Endothelial cell of umbilical vein (primary cell): ENCODE measurements at regions not wholly inside any gene's neighbourhood (a gene's known extent, or its start where the extent isn't known, plus 50 kb on each side); places are given as distances from the start of the nearest gene placed in this dataset.

Experiments
- BruUV-seq: library from RNA; stranded (reverse); fragments of 400-500 nt; replicated peaks from 2 replicates; lab custom pipeline; 2021; lab: Mats Ljungman, UMichigan
- CTCF ChIA-PET: fragments of 300-600, 350-600 bp; sonication (Branson Sonifier 250); formaldehyde crosslinking; loops from one replicate; lab custom pipeline; 2021; ENCODE audit warnings: antibody characterized with exemption, inconsistent platforms; lab: Charles Lee
- POLR2A ChIA-PET: fragments of 300-600, 350-600 bp; sonication (Branson Sonifier 250); formaldehyde crosslinking; loops from one replicate; lab custom pipeline; 2021; ENCODE audit warnings: antibody characterized with exemption, inconsistent platforms; lab: Charles Lee
- DNase-seq: peaks from one replicate; pipeline ENCODE4 v3.0.0-alpha.2; 2011; ENCODE audit warnings: low read depth, low spot score
- FAIRE-seq: peaks from 2 replicates; lab custom pipeline; 2011; peaks lifted over from hg19 to GRCh38; lab: Jason Lieb, UNC
- H2AFZ ChIP-seq: 2 replicates; pipeline ENCODE4 v1.6.0; 2012; ENCODE audit warnings: low read depth, low read length, control low read depth, inconsistent platforms
- H3K27ac ChIP-seq: 2 replicates; pipeline ENCODE4 v1.5.1; 2011; ENCODE audit warnings: low read depth, mild to moderate bottlenecking, control low read depth, low read length, moderate library complexity; ENCODE audit not compliant: insufficient read depth
- H3K27me3 ChIP-seq, 2 experiments: 2 replicates each; pipeline versions ENCODE4 v1.6.0 to v1.6.1; 2011; ENCODE audit warnings: low read length in 2 of 2, mixed read lengths in 1 of 2; ENCODE audit not compliant: control insufficient read depth in 2 of 2, insufficient read depth in 2 of 2
- H3K36me3 ChIP-seq, 2 experiments: 2 replicates in 1 of 2; 3 replicates in 1 of 2; pipeline ENCODE4 v1.5.1; 2011; ENCODE audit warnings: low read length in 2 of 2, mild to moderate bottlenecking in 1 of 2, moderate library complexity in 1 of 2; ENCODE audit not compliant: control insufficient read depth in 2 of 2, insufficient read depth in 2 of 2; ENCODE audit errors: extremely low read depth in 1 of 2
- H3K4me1 ChIP-seq: 3 replicates; pipeline ENCODE4 v1.5.1; 2011; ENCODE audit warnings: mild to moderate bottlenecking, low read length; ENCODE audit not compliant: control insufficient read depth, insufficient read depth; ENCODE audit errors: extremely low read depth
- H3K4me2 ChIP-seq: 2 replicates; pipeline ENCODE4 v1.6.1; 2011; ENCODE audit warnings: low read length, control low read depth, mixed read lengths; ENCODE audit not compliant: insufficient read depth
- H3K4me3 ChIP-seq, 3 experiments: fragments of 200-600 bp in 1 of 3; sonication (generic), shearing (Covaris generic) in 1 of 3; replicated peaks in 1 of 3; 2 replicates each; pipeline ENCODE4 v1.5.1; 2011 to 2016; ENCODE audit warnings: control low read depth in 3 of 3, low read length in 3 of 3, mild to moderate bottlenecking in 2 of 3, inconsistent platforms in 1 of 3, low read depth in 1 of 3, moderate library complexity in 1 of 3; ENCODE audit not compliant: insufficient read depth in 1 of 3
- H3K79me2 ChIP-seq: 2 replicates; pipeline ENCODE4 v1.6.0; 2012; ENCODE audit warnings: low read length, inconsistent platforms; ENCODE audit not compliant: control insufficient read depth, insufficient read depth
- H3K9ac ChIP-seq: replicated peaks from 2 replicates; pipeline ENCODE3; 2011; ENCODE audit warnings: low read length, control low read depth; ENCODE audit not compliant: insufficient read depth; ENCODE audit errors: extremely low read depth
- H3K9me1 ChIP-seq: replicated peaks from 3 replicates; pipeline ENCODE4 v1.6.0; 2011; ENCODE audit warnings: mild to moderate bottlenecking, low read length; ENCODE audit not compliant: control insufficient read depth, insufficient read depth; ENCODE audit errors: extremely low read depth
- H3K9me3 ChIP-seq: replicated peaks from 2 replicates; pipeline ENCODE4 v1.5.1; 2012; ENCODE audit warnings: low read length, inconsistent platforms; ENCODE audit not compliant: control insufficient read depth, insufficient read depth
- H4K20me1 ChIP-seq: replicated peaks from 2 replicates; pipeline ENCODE3; 2011; ENCODE audit warnings: mild to moderate bottlenecking, low read length; ENCODE audit not compliant: control insufficient read depth, insufficient read depth; ENCODE audit errors: extremely low read depth
- CTCF ChIP-seq, 2 donors: IDR thresholded peaks; 1 replicate in 1 of 2; 2 replicates in 1 of 2; pipeline ENCODE4 v1.5.1; 2011; ENCODE audit warnings: low read length in 2 of 2, mild to moderate bottlenecking in 2 of 2, moderate library complexity in 2 of 2, control low read depth in 1 of 2, inconsistent platforms in 1 of 2, low read depth in 1 of 2; ENCODE audit not compliant: insufficient read depth in 1 of 2; ENCODE audit errors: extremely low read depth in 1 of 2
- EZH2 ChIP-seq: IDR thresholded peaks from 2 replicates; pipeline ENCODE4 v1.6.1; 2012; ENCODE audit warnings: borderline replicate concordance, low read depth, mild to moderate bottlenecking, moderate library complexity, low read length, inconsistent platforms; ENCODE audit not compliant: severe bottlenecking
- FOS ChIP-seq: IDR thresholded peaks from 2 replicates; pipeline ENCODE4 v1.6.1; 2011; ENCODE audit warnings: mild to moderate bottlenecking, low read length, moderate library complexity, borderline replicate concordance; ENCODE audit not compliant: insufficient read depth
- GATA2 ChIP-seq: IDR thresholded peaks from 2 replicates; pipeline ENCODE4 v1.7.0; 2011; ENCODE audit warnings: low read depth, mild to moderate bottlenecking, moderate library complexity, mixed read lengths, low read length; ENCODE audit not compliant: insufficient read length, insufficient read depth
- JUN ChIP-seq: IDR thresholded peaks from 2 replicates; pipeline ENCODE4 v1.6.1; 2011; ENCODE audit warnings: borderline replicate concordance, low read depth; ENCODE audit not compliant: insufficient read length, insufficient read depth
- MAX ChIP-seq: IDR thresholded peaks from 2 replicates; pipeline ENCODE4 v1.6.1; 2011; ENCODE audit not compliant: insufficient read depth, insufficient read length
- MYC ChIP-seq: IDR thresholded peaks from one replicate; pipeline ENCODE4 v1.6.1; 2011; ENCODE audit warnings: mild to moderate bottlenecking, low read depth, low read length
- POLR2A ChIP-seq: IDR thresholded peaks from 2 replicates; pipeline ENCODE4 v1.6.1; 2012; ENCODE audit warnings: low read depth, mild to moderate bottlenecking, control low read depth, low read length
- POLR2AphosphoS5 ChIP-seq: IDR thresholded peaks from 2 replicates; pipeline ENCODE4 v1.6.1; 2012; ENCODE audit warnings: low read depth, mild to moderate bottlenecking, control low read depth, low read length, moderate library complexity; ENCODE audit not compliant: insufficient read depth
- dilution Hi-C: fragments of 300-500 bp; cut with MboI; formaldehyde crosslinking; loops from one replicate; pipeline ENCODE4 v1.15.0; 2019; ENCODE audit warnings: low sequenced_read_pairs; ENCODE audit not compliant: extremely low pct_ligation_motif_present
- intact Hi-C: fragments of 100-400 bp; cut with micrococcal nuclease; formaldehyde crosslinking; loops from one replicate; pipeline ENCODE4 v1.10.0; 2022

GRCh38 chr2:161055289-161055688 is 104.9 kb upstream of the TANK start:
- Histone ChIP-seq H3K27ac (no peak overlapping the region), H3K4me3 (no peak overlapping the region), H3K4me1 (no peaks in the 10 kb centered on the region), H3K9me1 (no peaks in the 10 kb centered on the region), H3K36me3 (no peaks in the 10 kb centered on the region), H3K9ac (no peak overlapping the region), H3K4me2 (no peak overlapping the region), H3K9me3 (no peaks in the 10 kb centered on the region), H3K27me3 (peaks cover 14 to 16% of the 10 kb centered on the region in 2 experiments), H4K20me1 (no peaks in the 10 kb centered on the region), H3K79me2 (no peaks in the 10 kb centered on the region), H2AFZ (no peak overlapping the region)
- FAIRE-seq (no peak), DNase-seq (no peak)
- TF ChIP-seq GATA2 (no peak), MAX (no peak), FOS (no peak), CTCF (IDR thresholded peaks at IDR 0.05; ENCODE audit: extremely low read depth in 1 of 2, insufficient read depth in 1 of 2, low read depth in 1 of 2, low read length in 2 of 2) (no peak), EZH2 (no peak), POLR2A (no peak)
- ChIA-PET CTCF (interaction anchor here (0.6 to 5.7 kb wide), 4 partner anchors 8 to 168 kb away, joined by 3 to 40 read pairs (median 4); no protein-coding TSS in a partner anchor), POLR2A (no interaction called here)
- no TSS peak for BruUV-seq
- intact Hi-C loops (no loop called here), dilution Hi-C loops (no loop called here)

- Histone ChIP-seq H3K9me3 (no peaks in the 10 kb centered on the region), H3K4me3 (no peak overlapping the region), H2AFZ (no peak overlapping the region), H3K9ac (no peak overlapping the region), H3K4me1 (peaks cover 4% of the 10 kb centered on the region), H3K4me2 (no peak overlapping the region), H3K27ac (no peak overlapping the region), H4K20me1 (no peaks in the 10 kb centered on the region), H3K9me1 (no peaks in the 10 kb centered on the region), H3K79me2 (no peaks in the 10 kb centered on the region), H3K27me3 (peaks cover 0 to 2% of the 10 kb centered on the region in 2 experiments), H3K36me3 (no peaks in the 10 kb centered on the region)
- POLR2A ChIA-PET, result no interaction called here
- CTCF ChIA-PET, result interaction anchor here (1.0 to 2.6 kb wide), 3 partner anchors 21 to 117 kb away, joined by 3 to 11 read pairs (median 3); no protein-coding TSS in a partner anchor
- intact Hi-C loops (no loop called here), dilution Hi-C loops (no loop called here)
- BruUV-seq, result no TSS peak
- TF ChIP-seq JUN (no peak), POLR2AphosphoS5 (no peak), MAX (no peak), MYC (no peak), GATA2 (no peak), CTCF (IDR thresholded peaks at IDR 0.05; ENCODE audit: extremely low read depth in 1 of 2, insufficient read depth in 1 of 2, low read depth in 1 of 2, low read length in 2 of 2) (no peak), FOS (no peak), POLR2A (no peak), EZH2 (no peak)
- DNase-seq, result no peak
- no peak for FAIRE-seq
These were observed 100.8 kb upstream of the TANK start for GRCh38 chr2:161059388-161059787.
